Raji (cell line): ENCODE measurements at regions not wholly inside any gene's neighbourhood (a gene's known extent, or its start where the extent isn't known, plus 50 kb on each side); places are given as distances from the start of the nearest gene placed in this dataset.
A peak's percentile ranks its signal among the peaks of the same experiment; 100 is the strongest.

Experiments
- POLR2A ChIP-seq: IDR thresholded peaks from 2 replicates; pipeline ENCODE4 v1.6.1; 2011; ENCODE audit warnings: low read depth, low read length, control low read depth; ENCODE audit not compliant: insufficient read depth

DNA sequence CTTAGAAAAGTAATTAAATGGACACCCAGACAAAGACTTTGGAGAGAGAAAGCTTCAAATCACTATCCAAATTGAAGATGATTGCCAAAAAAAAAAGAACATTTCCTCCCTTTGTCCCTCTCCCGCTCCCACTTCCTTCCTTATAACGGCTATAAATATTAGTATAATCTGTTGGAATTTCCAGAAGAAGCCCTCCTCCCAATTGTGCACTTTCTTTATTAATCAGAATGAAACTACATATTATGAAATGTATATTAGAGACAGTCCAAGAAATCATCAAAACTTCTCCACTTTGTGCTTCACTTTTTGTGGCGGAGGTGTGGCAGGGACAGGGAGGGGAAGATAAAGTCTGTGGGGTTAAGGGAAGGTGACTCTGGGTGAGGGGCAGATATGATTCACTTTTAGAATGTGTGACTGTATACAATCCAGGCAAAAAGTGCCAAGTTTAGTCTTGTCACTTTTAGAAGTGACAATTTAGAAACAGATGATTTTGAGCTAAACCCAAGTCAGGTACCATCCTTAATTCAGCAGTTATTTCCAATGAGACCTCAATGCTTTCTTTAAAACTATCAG lies 195.0 kb upstream of the MARCKS start:
- no peak for TF ChIP-seq POLR2A

DNA sequence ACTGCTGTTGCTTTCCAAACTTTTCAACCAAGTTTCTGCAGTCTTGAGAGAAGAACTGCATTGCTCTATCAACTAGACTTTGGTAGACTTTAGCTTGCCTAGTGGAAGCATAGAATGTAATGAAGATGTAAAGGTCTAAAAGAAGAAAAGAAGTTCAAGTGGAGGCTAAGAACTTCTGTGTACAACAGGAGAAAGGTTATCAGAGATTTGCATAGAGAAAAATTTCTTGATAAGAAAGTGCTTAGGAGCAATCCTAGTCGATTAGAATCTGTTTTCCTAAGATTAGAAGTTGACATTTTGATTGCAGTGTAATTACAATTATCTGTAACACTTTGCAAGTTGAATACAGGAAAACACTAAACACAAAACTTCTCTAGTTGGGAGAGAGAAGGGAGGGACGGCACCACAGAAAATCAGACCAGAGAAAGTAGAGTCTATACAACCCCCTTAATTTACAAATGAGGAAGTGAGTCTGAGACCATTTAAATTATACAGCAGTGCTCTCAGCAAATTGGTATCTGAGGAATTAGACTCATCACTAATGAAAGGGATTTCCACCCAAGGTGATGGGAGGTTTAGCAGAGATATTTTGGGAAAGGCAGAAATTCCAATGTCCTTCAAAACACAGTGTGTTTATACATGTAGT lies 194.3 kb upstream of the MARCKS start:
- no peak for TF ChIP-seq POLR2A

DNA sequence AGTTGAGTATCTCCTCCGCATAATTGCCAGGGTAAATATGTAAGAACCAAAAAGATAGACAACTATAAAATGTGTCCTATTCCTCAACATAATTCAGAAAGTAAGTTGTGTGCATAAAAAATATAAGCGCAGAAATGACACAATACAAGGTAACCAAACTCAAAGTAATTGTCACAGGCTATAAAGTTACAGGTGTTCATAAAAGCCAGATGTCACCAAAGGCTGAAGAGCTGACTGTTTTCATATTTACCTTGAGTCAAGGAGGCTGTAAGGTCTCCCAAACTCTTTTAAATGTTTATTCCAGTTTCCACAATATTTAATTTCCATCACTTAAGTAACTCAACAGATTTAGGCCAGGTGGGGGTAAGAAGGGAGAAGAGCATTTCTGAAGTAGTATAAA lies 192.2 kb upstream of the MARCKS start:
- TF ChIP-seq POLR2A, result no peak

DNA sequence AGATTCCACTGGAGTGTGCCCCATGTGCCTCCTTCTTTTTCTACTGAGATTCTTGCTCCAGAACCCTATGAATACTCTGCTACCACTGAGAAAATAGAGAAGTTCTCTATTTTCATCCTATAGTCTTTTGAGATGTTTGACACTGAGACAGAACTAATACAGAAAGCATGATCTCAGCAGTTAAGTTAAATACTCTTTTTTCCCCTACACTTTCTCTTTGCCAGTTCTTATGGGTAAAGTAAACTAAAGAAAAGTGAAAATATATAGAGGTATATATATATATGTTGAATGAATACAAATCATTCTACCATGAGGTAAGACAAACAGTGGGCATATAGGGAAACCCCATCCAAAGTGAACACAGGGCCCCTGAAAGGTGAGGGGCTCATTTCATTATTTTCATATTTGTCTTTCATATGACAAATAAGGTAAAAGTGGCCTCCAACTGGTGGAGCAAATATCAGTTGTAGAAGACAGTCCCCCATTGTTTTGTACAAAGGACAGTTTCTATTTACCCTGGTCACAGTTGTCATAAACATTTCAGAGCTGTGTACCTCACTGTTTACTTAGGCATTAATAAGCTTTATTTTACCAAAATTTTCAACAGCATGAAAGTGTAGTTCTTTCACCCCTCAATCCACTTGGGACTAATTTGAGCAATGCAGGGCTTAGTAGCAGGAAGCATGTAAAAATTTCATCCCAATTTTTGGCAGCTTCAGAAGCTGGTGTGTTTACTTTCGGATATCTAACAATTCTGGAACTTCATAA lies 188.3 kb upstream of the MARCKS start:
- TF ChIP-seq POLR2A, result no peak

DNA sequence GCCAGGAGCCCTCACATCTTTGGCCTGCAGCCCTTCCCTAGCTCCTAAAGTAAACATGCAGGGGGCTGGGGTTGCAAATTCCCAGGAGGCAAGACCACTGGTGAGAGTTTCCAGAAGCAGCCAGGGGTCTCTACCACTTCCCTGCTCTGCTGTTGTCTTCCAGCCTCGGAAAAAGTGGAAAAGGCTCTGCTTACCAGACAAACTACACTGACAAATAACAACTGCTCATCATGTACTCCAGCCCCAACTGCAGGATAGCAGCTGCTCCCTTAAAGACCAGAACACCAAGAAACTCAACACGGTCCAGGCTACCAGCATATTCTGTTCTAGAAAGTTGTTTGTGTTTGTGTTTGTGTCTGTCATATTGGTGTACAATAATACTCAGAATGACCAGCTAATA lies 187.5 kb upstream of the MARCKS start:
- no peak for TF ChIP-seq POLR2A

DNA sequence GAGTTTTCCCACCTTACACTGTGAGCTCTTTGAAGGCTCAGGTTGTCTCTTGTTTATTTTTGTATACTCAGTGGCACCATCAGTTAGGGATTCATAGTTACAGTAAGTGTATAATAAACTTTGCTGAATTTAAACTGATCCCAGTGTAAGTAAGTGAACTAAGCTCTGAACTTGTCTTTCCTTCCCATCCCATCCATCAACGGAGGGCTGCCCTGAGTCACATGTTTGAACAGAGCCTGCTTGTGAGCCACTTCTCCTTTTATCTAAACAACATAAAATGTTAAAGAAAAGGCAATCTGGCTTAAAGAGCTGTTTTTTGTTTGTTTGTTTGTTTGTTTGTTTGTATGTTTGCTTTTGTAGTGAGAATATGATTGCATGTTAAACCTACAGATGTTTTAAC lies 185.7 kb upstream of the MARCKS start:
- TF ChIP-seq POLR2A, result no peak

DNA sequence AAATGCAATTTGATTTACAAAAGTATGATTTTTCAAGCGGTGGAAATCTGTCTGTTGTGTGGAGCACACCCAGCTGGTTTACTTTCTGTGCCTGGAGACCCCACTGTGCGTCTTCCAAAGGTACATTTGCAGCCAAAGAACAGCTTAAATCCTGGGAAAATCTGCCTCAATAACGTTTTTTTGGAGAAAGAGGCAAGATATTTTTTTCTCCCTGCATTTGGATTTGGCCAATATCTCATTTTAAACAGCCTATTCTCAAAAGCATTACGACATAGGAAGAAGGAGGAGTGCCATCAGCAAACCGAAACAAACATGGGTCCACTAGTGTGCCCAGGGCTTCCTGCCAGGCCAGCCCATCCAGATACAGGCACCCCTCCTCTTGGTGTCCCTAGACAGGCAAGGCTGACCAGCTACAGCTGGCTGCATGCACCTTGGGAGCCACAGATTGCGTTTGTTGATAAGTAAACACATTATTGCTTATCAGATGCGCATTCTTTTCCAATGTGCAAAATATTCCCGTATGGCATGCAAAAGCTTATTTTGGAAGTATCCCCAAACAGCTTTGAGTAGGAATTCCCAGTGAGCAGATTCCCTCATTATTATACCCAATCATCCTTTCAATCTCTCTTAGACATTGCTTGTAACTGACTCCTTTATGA lies 184.5 kb upstream of the MARCKS start:
- TF ChIP-seq POLR2A, result no peak

DNA sequence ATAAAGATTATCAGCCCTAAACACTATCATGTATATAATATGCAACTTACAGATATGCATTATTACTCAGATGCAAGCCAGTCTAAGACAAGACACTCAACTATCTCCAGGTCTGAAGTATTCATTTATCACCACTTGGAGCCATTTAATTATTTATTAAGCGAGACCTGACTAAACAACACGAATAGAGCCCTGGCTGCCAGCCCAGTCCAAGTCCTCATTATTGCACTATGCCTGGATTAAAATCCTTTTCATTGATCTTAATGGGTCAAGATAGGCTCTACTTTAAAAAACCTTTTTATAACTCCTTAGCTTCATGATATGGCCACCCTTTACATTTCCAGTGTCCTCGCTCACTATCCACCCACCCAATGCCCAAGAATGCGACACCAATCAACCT lies 183.1 kb upstream of the MARCKS start:
- no peak for TF ChIP-seq POLR2A

DNA sequence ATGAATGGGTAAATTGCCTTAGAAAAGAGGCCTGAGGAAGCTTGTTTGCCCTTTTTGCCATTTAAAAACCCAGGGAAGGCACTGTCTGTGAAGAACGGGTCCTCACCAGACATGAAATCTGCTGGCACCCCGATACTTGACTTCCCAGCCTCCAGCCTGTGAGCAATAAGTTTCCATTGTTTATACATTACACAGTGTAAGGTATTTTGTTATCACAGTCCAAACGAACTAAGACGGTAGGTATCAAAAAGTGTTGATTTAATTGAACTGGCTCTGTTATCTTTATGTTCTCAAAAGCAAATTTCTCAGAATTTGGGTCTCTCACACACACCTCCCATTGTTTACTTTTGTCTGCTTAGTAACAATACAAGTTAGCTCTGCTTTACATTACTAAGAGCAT lies 181.1 kb upstream of the MARCKS start:
- no peak for TF ChIP-seq POLR2A

DNA sequence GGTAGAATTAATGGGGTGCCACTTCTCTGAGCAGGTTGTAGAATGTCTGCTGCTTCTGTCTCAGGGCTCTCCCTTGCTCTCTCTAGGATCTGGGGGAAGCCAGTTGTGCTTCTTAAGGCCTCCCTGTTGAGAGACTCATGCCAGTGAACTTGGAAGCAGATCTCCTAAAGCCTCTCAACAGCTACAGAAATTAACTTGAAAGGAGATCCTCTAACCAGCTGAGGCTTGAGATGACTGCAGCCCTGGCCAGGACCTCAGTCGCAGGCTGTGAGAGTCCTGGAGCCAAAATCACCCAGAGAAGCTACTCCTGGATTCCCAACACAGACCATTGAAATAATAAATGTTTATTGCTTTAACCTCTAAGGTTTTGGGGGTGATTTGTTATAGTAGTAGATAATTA lies 180.2 kb upstream of the MARCKS start:
- TF ChIP-seq POLR2A, result no peak

DNA sequence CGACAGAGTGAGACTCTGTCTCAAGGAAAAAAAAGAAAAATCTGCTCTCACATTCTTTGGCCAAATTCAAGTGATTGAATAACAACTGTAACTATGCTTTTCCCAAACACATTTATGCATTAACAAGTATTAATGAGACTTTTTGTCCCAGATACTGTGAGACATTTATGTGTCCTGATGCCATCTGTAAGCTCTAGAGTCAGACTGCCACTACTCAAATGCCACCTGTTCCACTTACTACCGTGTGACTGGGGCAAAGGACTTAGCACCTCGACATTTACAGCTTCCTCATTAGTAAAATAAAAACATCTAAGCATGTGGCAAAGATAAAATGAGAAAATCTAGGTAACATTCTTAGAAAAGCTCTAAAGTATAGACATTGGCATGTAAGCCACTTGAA lies 178.1 kb upstream of the MARCKS start:
- no peak for TF ChIP-seq POLR2A

DNA sequence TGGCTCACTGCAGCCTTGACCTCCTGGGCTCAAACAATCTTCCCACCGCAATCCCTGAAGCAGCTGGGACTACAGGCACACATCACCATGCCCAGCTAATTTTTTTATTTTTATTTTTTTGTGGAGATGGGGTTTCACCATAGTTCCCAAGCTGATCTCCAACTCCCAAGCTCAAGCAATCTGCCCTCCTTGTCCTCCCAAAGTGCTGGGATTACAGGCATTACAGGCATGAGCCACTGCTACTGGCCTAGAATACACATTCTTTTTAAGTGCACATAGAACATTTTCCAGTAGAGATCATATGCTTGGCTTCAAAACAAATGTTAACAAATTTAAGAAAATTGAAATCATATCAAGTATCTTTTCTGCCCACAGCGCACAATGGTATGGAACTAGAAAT lies 176.8 kb upstream of the MARCKS start:
- no peak for TF ChIP-seq POLR2A

DNA sequence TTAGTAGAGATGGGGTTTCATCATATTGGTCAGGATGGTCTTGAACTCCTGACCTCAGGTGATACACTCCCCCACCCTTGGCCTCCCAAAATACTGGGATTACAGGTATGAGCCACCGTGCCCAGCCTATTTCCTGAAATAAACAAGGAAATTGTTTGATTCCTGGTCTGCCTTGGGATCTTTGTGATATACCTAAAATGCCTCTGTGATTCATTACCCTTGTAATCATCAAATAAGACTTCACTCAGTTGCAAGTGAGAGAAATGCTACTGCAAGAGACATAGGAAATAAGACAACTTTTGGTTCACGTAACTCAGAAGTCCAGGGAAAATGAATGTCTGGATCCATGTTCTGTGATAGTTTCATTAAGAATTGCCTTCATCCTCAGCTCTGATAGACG lies 173.2 kb upstream of the MARCKS start:
- no peak for TF ChIP-seq POLR2A

DNA sequence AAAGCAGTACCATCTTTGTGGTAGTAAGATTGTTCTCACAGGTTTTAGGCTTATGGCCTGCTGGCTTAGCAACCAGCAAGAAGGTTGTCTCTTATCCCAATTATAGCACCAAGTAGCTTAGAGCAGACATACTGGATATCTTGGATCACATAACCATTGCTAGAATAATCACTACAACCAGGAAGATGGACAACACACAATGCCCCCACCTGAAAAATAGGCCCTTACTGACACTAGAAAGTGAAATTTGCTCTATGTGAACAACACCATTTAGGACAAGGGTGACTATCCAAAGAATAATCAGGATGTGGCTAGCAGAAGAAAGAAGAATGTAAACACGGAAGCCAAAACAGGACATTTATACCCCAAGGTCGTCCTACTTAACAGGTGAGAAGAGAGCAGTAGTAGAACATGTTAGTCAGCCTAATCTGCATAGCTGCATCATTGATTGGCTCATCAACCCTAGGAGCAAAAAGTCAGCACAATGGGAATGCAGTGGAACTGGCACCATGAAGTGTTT lies 172.7 kb upstream of the MARCKS start:
- TF ChIP-seq POLR2A, result peak; percentile 38; the same call in 1 of the 2 replicates

DNA sequence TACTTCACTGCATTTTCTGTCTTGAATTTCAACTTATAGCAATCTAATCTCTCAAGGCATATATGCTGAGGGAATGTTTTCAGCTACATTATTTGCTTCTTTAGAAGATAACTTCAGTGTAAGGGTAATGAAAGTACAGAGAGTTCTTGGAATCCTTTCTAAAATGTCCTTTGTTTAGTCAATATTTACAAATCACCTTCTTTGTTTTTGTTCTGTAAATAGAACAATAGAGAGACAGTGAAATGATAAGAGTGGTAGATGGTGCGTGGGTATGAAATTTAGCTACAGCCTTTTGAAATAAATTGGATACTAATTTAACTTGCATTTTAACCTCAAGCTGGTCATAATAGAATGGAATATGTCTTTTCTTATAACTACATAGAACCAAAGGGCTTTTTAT lies 171.1 kb upstream of the MARCKS start:
- TF ChIP-seq POLR2A, result no peak
